ENCODE measurements at regions not wholly inside any gene's neighbourhood (a gene's known extent, or its start where the extent isn't known, plus 50 kb on each side); places are given as distances from the start of the nearest gene placed in this dataset.

- Histone ChIP-seq H2AK5ac (ENCODE audit: low read depth, low read length) (no peak overlapping the region), H3K4ac (ENCODE audit: low read depth, low read length) (peak overlapping the region; percentile 14; the same call in 1 of the 2 replicates), H3K9ac (ENCODE audit: low read depth, low read length) (no peak overlapping the region), H3K4me2 (ENCODE audit: low read depth, low read length) (no peak overlapping the region), H3K23ac (ENCODE audit: low read depth, low read length) (no peak overlapping the region; the same call in 1 of the 2 replicates), H3K27me3 (ENCODE audit: control insufficient read depth, insufficient read depth, low read length) (no peaks in the 10 kb centered on the region), H2BK15ac (ENCODE audit: low read depth, low read length) (peak overlapping the region; percentile 73; the same call in 1 of the 3 replicates), H4K20me1 (ENCODE audit: insufficient read depth, low read length) (no peaks in the 10 kb centered on the region), H2AFZ (replicated peaks; ENCODE audit: low read length, poor library complexity) (no peak overlapping the region), H3K14ac (replicated peaks; ENCODE audit: low read depth, low read length) (0 out of 2 replicates have a peak overlapping the region, but pooled peaks have one; percentile 35), H4K8ac (ENCODE audit: low read depth in 2 of 2, low read length in 2 of 2) (0 out of 4 replicates have a peak overlapping the region, but pooled peaks have one; percentile 5 to 42), H2AK9ac (replicated peaks; ENCODE audit: low read depth, low read length, poor library complexity) (no peak overlapping the region), H3K9me3 (ENCODE audit: control insufficient read depth, insufficient read depth, low read length) (no peaks in the 10 kb centered on the region), H3K79me1 (ENCODE audit: low read depth in 1 of 2, low read length in 2 of 2) (no peaks in the 10 kb centered on the region; a peak in 1 of 4 replicates), H3K36me3 (ENCODE audit: control insufficient read depth, insufficient read depth, low read length) (no peaks in the 10 kb centered on the region), H3K18ac (ENCODE audit: low read depth, low read length) (no peak overlapping the region; the same call in 1 of the 2 replicates), H2BK20ac (ENCODE audit: low read depth, low read length) (peak overlapping the region; percentile 63; the same call in 1 of the 2 replicates), H3K27ac (ENCODE audit: insufficient read depth, low read length) (no peak overlapping the region), H3K4me1 (ENCODE audit: control insufficient read depth, insufficient read depth, low read length) (peaks cover 13% of the 10 kb centered on the region), H2BK5ac (ENCODE audit: low read depth, low read length, poor library complexity, severe bottlenecking) (no peak overlapping the region), H3K4me3 (ENCODE audit: insufficient read depth, low read depth, low read length) (no peak overlapping the region), H2BK120ac (ENCODE audit: low read depth, low read length) (peak overlapping the region; percentile 75), H3K9me1 (ENCODE audit: insufficient read depth, low read length) (peaks cover 14% of the 10 kb centered on the region), H4K5ac (ENCODE audit: low read depth, low read length) (peak overlapping the region; percentile 37; the same call in 1 of the 2 replicates), H4K91ac (ENCODE audit: insufficient read depth, low read depth, low read length) (peak overlapping the region; percentile 26; the same call in 1 of the 2 replicates), H3K56ac (ENCODE audit: extremely low read depth, insufficient read depth, low read length) (no peak overlapping the region)
- ChIA-PET CTCF (no interaction called here), POLR2A (ENCODE audit: unreplicated experiment) (no interaction called here)
- 80% methylated on average over 1 of the region's 4 CpGs; no CpG with 5 or more reads in 1 of the 2 experiments for WGBS, 2 experiments (ENCODE audit: extremely low coverage in 2 of 2, insufficient read length in 1 of 2)
- no peak for ATAC-seq (ENCODE audit: low read depth)
- no peak for DNase-seq
- no TSS peak for BruUV-seq (replicated peaks)
- no peak; the same call in 1 of the 2 replicates for TF ChIP-seq CEBPB (IDR thresholded peaks at IDR 0.05; ENCODE audit: low read depth, low read length)
- TF ChIP-seq RCOR1 (IDR thresholded peaks at IDR 0.05; ENCODE audit: insufficient replicate concordance, low read length), result no peak
- no peak for TF ChIP-seq USF2 (IDR thresholded peaks at IDR 0.05; ENCODE audit: low read depth, low read length)
- no peak for TF ChIP-seq NFE2L2 (IDR thresholded peaks at IDR 0.05; ENCODE audit: low read depth, low read length)
- no peak for TF ChIP-seq ELK1 (IDR thresholded peaks at IDR 0.05; ENCODE audit: borderline replicate concordance, low read depth, low read length)
- TF ChIP-seq MAZ (IDR thresholded peaks at IDR 0.05; ENCODE audit: borderline replicate concordance, low read depth, low read length), result no peak
- TF ChIP-seq BHLHE40 (IDR thresholded peaks at IDR 0.05; ENCODE audit: low read depth, low read length), result no peak
- no peak for TF ChIP-seq MAFK (IDR thresholded peaks at IDR 0.05; ENCODE audit: low read depth, low read length)
- no peak for TF ChIP-seq POLR2A (IDR thresholded peaks at IDR 0.05; ENCODE audit: low read depth, low read length)
- TF ChIP-seq SMC3 (IDR thresholded peaks at IDR 0.05; ENCODE audit: low read depth, low read length), result no peak
- TF ChIP-seq RAD21 (IDR thresholded peaks at IDR 0.05; ENCODE audit: low read length), result no peak
- no peak for TF ChIP-seq RFX5 (IDR thresholded peaks at IDR 0.05; ENCODE audit: low read depth, low read length)
- TF ChIP-seq CTCF (conservative IDR thresholded peaks at IDR 0.05; ENCODE audit: low read depth, low read length), result no peak
- no peak for TF ChIP-seq MXI1 (IDR thresholded peaks at IDR 0.05; ENCODE audit: borderline replicate concordance, low read depth, low read length)
- no peak for TF ChIP-seq FOS (IDR thresholded peaks at IDR 0.05; ENCODE audit: low read depth, low read length)
- no peak for TF ChIP-seq CHD1 (IDR thresholded peaks at IDR 0.05; ENCODE audit: low read depth, low read length)
- intact Hi-C loops (cut with micrococcal nuclease) (no loop called here), in situ Hi-C loops (cut with MboI; ENCODE audit: low sequenced_read_pairs) (no loop called here), dilution Hi-C loops (cut with HindIII; ENCODE audit: low sequenced_read_pairs, unreplicated experiment) (no loop called here)
Observed at GRCh38 chr5:115456056-115456455, 88.5 kb downstream of the FEM1C start.

Data from IMR-90 (cell line).